ENCODE measurements at regions not wholly inside any gene's neighbourhood (a gene's known extent, or its start where the extent isn't known, plus 50 kb on each side); places are given as distances from the start of the nearest gene placed in this dataset.
A peak's percentile ranks its signal among the peaks of the same experiment; 100 is the strongest.

DNA sequence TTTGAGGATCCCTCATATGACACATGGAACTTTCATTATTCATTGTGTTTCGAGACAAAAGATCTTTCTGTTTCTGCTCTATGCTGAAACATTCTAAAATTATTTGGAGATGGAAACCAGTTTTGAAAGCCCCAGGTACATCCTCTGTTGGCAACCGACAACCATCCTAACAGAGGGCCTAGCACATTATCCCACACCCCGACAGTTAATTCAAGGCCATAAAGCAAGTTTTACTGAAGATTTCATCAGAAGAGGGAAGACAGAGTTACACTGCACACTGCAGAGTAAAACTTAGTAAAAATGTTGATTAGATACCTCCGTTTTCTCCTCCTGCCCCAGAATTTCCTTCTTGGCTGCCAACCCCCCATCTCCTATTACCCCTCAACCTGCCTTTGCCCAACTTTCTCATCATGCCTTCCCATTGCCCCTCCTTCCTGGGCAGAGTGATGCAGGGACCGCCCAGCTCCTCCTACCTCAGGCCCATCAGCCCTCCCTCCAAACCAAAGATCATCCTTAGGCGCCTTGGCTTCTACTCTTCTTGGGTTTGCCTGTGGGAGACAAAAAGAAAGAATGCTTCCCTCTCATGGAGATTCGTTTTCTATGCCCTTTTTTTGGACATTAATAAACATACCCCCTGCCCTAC lies 52.9 kb upstream of the CITED4 start:
- Mint-ChIP-seq H3K9me3 (ENCODE audit: low read depth) (no peaks in the 10 kb centered on the region), H3K4me3 (ENCODE audit: unreplicated experiment) (no peak overlapping the region), H3K4me1 (ENCODE audit: low read depth) (no peaks in the 10 kb centered on the region), H3K27ac (ENCODE audit: unreplicated experiment) (no peak overlapping the region), H3K36me3 (ENCODE audit: low read depth) (no peaks in the 10 kb centered on the region), H3K27me3 (ENCODE audit: low read depth) (no peaks in the 10 kb centered on the region)
- TF ChIP-seq, protein P1, sequence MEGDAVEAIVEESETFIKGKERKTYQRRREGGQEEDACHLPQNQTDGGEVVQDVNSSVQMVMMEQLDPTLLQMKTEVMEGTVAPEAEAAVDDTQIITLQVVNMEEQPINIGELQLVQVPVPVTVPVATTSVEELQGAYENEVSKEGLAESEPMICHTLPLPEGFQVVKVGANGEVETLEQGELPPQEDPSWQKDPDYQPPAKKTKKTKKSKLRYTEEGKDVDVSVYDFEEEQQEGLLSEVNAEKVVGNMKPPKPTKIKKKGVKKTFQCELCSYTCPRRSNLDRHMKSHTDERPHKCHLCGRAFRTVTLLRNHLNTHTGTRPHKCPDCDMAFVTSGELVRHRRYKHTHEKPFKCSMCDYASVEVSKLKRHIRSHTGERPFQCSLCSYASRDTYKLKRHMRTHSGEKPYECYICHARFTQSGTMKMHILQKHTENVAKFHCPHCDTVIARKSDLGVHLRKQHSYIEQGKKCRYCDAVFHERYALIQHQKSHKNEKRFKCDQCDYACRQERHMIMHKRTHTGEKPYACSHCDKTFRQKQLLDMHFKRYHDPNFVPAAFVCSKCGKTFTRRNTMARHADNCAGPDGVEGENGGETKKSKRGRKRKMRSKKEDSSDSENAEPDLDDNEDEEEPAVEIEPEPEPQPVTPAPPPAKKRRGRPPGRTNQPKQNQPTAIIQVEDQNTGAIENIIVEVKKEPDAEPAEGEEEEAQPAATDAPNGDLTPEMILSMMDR (IDR thresholded peaks at IDR 0.05) = no peak
- no peak for DNase-seq (ENCODE audit: low spot score)

DNA sequence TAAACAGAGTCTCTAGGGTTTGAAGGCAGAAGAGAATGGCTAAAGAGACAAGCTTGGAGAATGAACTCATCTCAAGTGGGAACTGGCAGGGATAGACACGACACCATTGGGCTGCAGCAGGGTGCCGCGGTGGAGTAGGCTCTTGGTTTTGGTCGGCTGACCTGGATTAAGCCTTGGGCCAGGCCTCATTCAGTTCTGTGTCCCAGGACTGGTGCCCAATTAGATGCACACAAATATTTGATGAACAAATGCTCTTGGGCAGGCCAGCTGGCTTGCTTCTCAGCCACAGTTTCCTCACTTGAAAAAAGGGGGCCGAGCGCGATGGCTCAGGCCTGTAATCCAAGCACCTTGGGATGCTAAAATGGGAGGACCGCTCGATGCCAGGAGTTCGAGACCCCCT lies 53.4 kb upstream of the CITED4 start:
- Mint-ChIP-seq H3K4me3 (ENCODE audit: unreplicated experiment) (no peak overlapping the region), H3K9me3 (ENCODE audit: low read depth) (no peaks in the 10 kb centered on the region), H3K36me3 (ENCODE audit: low read depth) (no peaks in the 10 kb centered on the region), H3K27ac (ENCODE audit: unreplicated experiment) (no peak overlapping the region), H3K27me3 (ENCODE audit: low read depth) (no peaks in the 10 kb centered on the region), H3K4me1 (ENCODE audit: low read depth) (no peaks in the 10 kb centered on the region)
- DNase-seq (ENCODE audit: low spot score) = no peak
- TF ChIP-seq, protein P1 (IDR thresholded peaks at IDR 0.05) = no peak

DNA sequence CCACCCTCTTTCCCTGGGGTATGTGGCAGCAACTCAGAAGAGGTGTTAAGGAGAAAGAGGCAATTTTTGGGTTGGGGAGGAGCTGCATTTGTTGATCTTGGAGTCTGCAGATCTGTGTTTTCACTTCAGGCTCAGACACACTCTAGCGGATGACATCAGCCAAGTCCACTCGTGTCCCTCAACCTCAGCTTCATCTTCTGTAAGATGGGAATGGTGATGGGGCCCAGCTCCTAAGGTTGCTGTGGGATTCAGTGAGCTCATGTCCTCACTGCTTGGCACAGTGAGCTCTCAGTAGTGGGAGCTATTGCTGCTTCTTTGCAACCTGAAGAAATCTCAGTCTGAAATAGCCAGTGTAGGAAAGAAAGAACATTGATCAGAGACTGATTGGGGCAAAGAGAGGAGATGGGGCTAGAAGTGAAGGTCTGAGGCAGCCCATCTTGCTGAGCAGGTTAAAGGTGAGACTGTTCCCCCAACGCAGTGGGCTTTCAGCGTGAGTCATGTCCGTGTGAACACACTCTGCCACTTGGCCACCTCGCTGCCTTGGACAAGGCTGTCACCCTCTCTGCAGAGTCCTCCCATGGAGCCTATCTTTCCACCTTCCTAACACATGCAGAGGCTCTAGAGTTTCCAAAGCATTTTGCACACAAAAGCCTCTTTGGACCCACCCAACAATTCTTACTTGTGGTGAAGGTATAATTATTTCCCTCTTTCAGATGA lies 56.0 kb upstream of the CITED4 start:
- Mint-ChIP-seq H3K4me1 (ENCODE audit: low read depth) (no peaks in the 10 kb centered on the region), H3K27ac (ENCODE audit: unreplicated experiment) (no peak overlapping the region), H3K9me3 (ENCODE audit: low read depth) (no peaks in the 10 kb centered on the region), H3K4me3 (ENCODE audit: unreplicated experiment) (no peak overlapping the region), H3K36me3 (ENCODE audit: low read depth) (no peaks in the 10 kb centered on the region), H3K27me3 (ENCODE audit: low read depth) (no peaks in the 10 kb centered on the region)
- DNase-seq (ENCODE audit: low spot score) = no peak
- TF ChIP-seq, protein P1 (IDR thresholded peaks at IDR 0.05) = no peak

DNA sequence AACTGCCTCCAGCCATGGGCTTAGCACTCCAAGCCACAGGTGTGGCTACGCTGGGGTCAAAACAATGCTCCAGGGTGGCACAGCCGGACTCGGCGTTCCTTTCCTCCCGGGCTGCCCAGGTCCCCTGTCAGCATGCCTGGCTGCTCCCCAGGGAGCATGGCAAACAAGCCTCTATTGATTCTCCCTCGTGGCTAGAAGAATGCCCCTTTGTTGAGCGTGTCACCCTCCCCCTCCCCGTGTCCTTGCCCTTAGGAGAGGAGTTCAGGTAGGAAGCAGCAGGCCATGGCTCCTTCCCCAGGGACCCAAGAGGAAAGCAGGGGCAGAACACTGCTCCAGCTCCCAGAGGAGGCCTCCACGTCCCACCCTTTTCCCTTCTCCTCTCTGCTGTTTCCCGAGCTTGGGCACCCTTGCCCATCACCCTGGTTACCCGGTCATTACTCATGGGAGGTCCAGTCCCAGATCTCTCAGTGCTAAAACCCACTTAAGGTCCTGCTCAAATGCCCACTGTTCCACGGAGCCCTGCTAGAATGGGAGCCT lies 57.4 kb upstream of the CITED4 start:
- peak; percentile 67 for DNase-seq (ENCODE audit: low spot score)
- Mint-ChIP-seq H3K27me3 (ENCODE audit: low read depth) (no peaks in the 10 kb centered on the region), H3K4me1 (ENCODE audit: low read depth) (no peaks in the 10 kb centered on the region), H3K4me3 (ENCODE audit: unreplicated experiment) (no peak overlapping the region), H3K27ac (ENCODE audit: unreplicated experiment) (no peak overlapping the region), H3K9me3 (ENCODE audit: low read depth) (no peaks in the 10 kb centered on the region), H3K36me3 (ENCODE audit: low read depth) (no peaks in the 10 kb centered on the region)
- TF ChIP-seq, protein P1 (IDR thresholded peaks at IDR 0.05) = no peak

DNA sequence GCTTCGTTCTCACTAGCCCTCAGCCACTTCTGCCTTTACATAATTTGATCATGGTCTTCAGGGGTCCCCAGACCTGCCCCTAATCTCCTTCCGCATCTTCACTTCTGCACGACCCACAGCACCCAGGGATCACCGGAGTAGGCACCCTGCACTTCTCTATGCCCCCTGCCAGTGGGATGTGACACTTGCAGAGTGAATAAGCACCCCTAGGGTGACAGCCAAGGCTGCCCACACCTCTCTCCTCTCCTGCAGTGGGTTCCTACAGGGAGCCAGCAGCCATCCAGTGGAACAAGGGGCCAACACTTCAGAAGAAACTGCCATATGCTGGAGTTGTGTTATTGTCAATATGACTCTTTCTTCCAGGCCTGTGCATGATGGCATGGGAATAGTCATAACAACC lies 58.0 kb upstream of the CTPS1 start:
- H3K36me3 Mint-ChIP-seq (ENCODE audit: low read depth) = no peaks in the 10 kb centered on the region
- no peak overlapping the region for H3K4me3 Mint-ChIP-seq (ENCODE audit: unreplicated experiment)
- no peaks in the 10 kb centered on the region for H3K27me3 Mint-ChIP-seq (ENCODE audit: low read depth)
- TF ChIP-seq, protein P1 (IDR thresholded peaks at IDR 0.05) = no peak
- DNase-seq (ENCODE audit: low spot score) = peak; percentile 24
- H3K27ac Mint-ChIP-seq (ENCODE audit: unreplicated experiment) = no peak overlapping the region
- H3K9me3 Mint-ChIP-seq (ENCODE audit: low read depth) = no peaks in the 10 kb centered on the region
- H3K4me1 Mint-ChIP-seq (ENCODE audit: low read depth) = no peaks in the 10 kb centered on the region
